Keratinocyte (primary cell): ENCODE measurements at regions not wholly inside any gene's neighbourhood (a gene's known extent, or its start where the extent isn't known, plus 50 kb on each side); places are given as distances from the start of the nearest gene placed in this dataset.

Source experiments
- DNase-seq: peaks from one replicate; pipeline ENCODE4 v3.0.0-alpha.2; 2011; ENCODE audit warnings: low read depth, missing footprints, low spot score
- FAIRE-seq: peaks from 2 replicates; lab custom pipeline; 2011; peaks lifted over from hg19 to GRCh38; lab: Jason Lieb, UNC
- H2AFZ ChIP-seq: 2 replicates; pipeline ENCODE4 v1.6.0; 2012; ENCODE audit warnings: low read length, control low read depth, inconsistent platforms; ENCODE audit not compliant: control insufficient read depth
- H3K27ac ChIP-seq: 2 replicates; pipeline ENCODE4 v1.5.1; 2011; ENCODE audit warnings: low read length; ENCODE audit not compliant: control insufficient read depth, insufficient read depth
- H3K27me3 ChIP-seq: 3 replicates; pipeline ENCODE4 v1.6.0; 2011; ENCODE audit warnings: low read length; ENCODE audit not compliant: control insufficient read depth, insufficient read depth; ENCODE audit errors: extremely low read depth
- H3K36me3 ChIP-seq, 2 experiments: 2 replicates in 1 of 2; 3 replicates in 1 of 2; pipeline ENCODE4 v1.5.1; 2011; ENCODE audit warnings: low read length in 2 of 2, mild to moderate bottlenecking in 1 of 2; ENCODE audit not compliant: control insufficient read depth in 2 of 2, insufficient read depth in 2 of 2; ENCODE audit errors: extremely low read depth in 1 of 2
- H3K4me1 ChIP-seq: 3 replicates; pipeline ENCODE4 v1.5.1; 2011; ENCODE audit warnings: low read length; ENCODE audit not compliant: control insufficient read depth, insufficient read depth; ENCODE audit errors: extremely low read depth
- H3K4me2 ChIP-seq: 3 replicates; pipeline ENCODE4 v1.6.0; 2011; ENCODE audit warnings: low read depth, low read length; ENCODE audit not compliant: control insufficient read depth, insufficient read depth; ENCODE audit errors: extremely low read depth
- H3K4me3 ChIP-seq, 3 experiments: fragments of 200-600 bp in 1 of 3; sonication (generic) in 1 of 3; 2 replicates in 2 of 3; 3 replicates in 1 of 3; pipeline ENCODE4 v1.5.1; 2011 to 2016; ENCODE audit warnings: low read length in 3 of 3, mild to moderate bottlenecking in 3 of 3, control low read depth in 2 of 3, inconsistent platforms in 1 of 3, low read depth in 1 of 3, mixed read lengths in 1 of 3, mixed run types in 1 of 3, moderate library complexity in 1 of 3; ENCODE audit not compliant: control insufficient read depth in 2 of 3, insufficient read depth in 2 of 3; ENCODE audit errors: extremely low read depth in 1 of 3
- H3K79me2 ChIP-seq: 2 replicates; pipeline ENCODE4 v1.6.0; 2012; ENCODE audit warnings: low read length; ENCODE audit not compliant: control insufficient read depth, insufficient read depth
- H3K9ac ChIP-seq: 3 replicates; pipeline ENCODE4 v1.6.0; 2011; ENCODE audit warnings: low read length; ENCODE audit not compliant: control insufficient read depth, insufficient read depth; ENCODE audit errors: extremely low read depth
- H3K9me1 ChIP-seq: 3 replicates; pipeline ENCODE4 v1.6.0; 2011; ENCODE audit warnings: low read length; ENCODE audit not compliant: control insufficient read depth, insufficient read depth; ENCODE audit errors: extremely low read depth
- H3K9me3 ChIP-seq: 2 replicates; pipeline ENCODE4 v1.5.1; 2012; ENCODE audit warnings: low read depth, low read length; ENCODE audit not compliant: control insufficient read depth
- H4K20me1 ChIP-seq: 3 replicates; pipeline ENCODE4 v1.6.0; 2011; ENCODE audit warnings: low read length; ENCODE audit not compliant: control insufficient read depth, insufficient read depth; ENCODE audit errors: extremely low read depth
- CTCF ChIP-seq, 3 experiments: IDR thresholded peaks in 1 of 3; conservative IDR thresholded peaks in 1 of 3; optimal IDR thresholded peaks in 1 of 3; 2 replicates in 2 of 3; 3 replicates in 1 of 3; pipeline versions ENCODE3 to v1.5.1; 2011; ENCODE audit warnings: low read length in 3 of 3, mild to moderate bottlenecking in 3 of 3, moderate library complexity in 2 of 3, control low read depth in 1 of 3, inconsistent platforms in 1 of 3; ENCODE audit not compliant: insufficient read depth in 2 of 3; ENCODE audit errors: extremely low read depth in 1 of 3
- EZH2 ChIP-seq: IDR thresholded peaks from one replicate; pipeline ENCODE4 v1.6.1; 2012; ENCODE audit warnings: inconsistent platforms, mild to moderate bottlenecking, low read length, moderate library complexity
- dilution Hi-C: fragments of 300-500 bp; cut with MboI; formaldehyde crosslinking; loops from one replicate; pipeline ENCODE4 v1.7.0; 2020; ENCODE audit warnings: low sequenced_read_pairs; ENCODE audit not compliant: extremely low pct_ligation_motif_present

GRCh38 chr7:25295387-25295786, 67.1 kb upstream of the NPVF start:
- Histone ChIP-seq H3K4me2 (no peak overlapping the region), H3K9me1 (no peaks in the 10 kb centered on the region), H3K4me1 (no peaks in the 10 kb centered on the region), H3K9ac (no peak overlapping the region), H3K27me3 (no peaks in the 10 kb centered on the region), H3K4me3 (no peak overlapping the region), H2AFZ (no peak overlapping the region), H3K36me3 (no peaks in the 10 kb centered on the region), H4K20me1 (no peaks in the 10 kb centered on the region), H3K27ac (no peak overlapping the region), H3K79me2 (no peaks in the 10 kb centered on the region), H3K9me3 (no peaks in the 10 kb centered on the region)
- DNase-seq (no peak), FAIRE-seq (no peak)
- dilution Hi-C loops: no loop called here
- no peak for TF ChIP-seq CTCF (optimal IDR thresholded peaks at IDR 0.05 in 1 of 3, IDR thresholded peaks at IDR 0.05 in 1 of 3, conservative IDR thresholded peaks at IDR 0.05 in 1 of 3; ENCODE audit: extremely low read depth in 1 of 3, insufficient read depth in 2 of 3, low read length in 3 of 3)
- no peak for TF ChIP-seq EZH2

- no peaks in the 10 kb centered on the region for H3K36me3 ChIP-seq
- no peaks in the 10 kb centered on the region for H3K27me3 ChIP-seq
- H3K4me2 ChIP-seq: no peak overlapping the region
- H3K4me1 ChIP-seq: no peaks in the 10 kb centered on the region
- no peak overlapping the region for H3K4me3 ChIP-seq
- no peak overlapping the region for H2AFZ ChIP-seq
- no peaks in the 10 kb centered on the region for H3K9me1 ChIP-seq
- no peak overlapping the region for H3K9ac ChIP-seq
- TF ChIP-seq EZH2: no peak
- no peak for TF ChIP-seq CTCF (optimal IDR thresholded peaks at IDR 0.05 in 1 of 3, IDR thresholded peaks at IDR 0.05 in 1 of 3, conservative IDR thresholded peaks at IDR 0.05 in 1 of 3; ENCODE audit: extremely low read depth in 1 of 3, insufficient read depth in 2 of 3, low read length in 3 of 3)
- dilution Hi-C loops: no loop called here
- FAIRE-seq: no peak
- H3K27ac ChIP-seq: no peak overlapping the region
- H3K9me3 ChIP-seq: no peaks in the 10 kb centered on the region
- no peaks in the 10 kb centered on the region for H3K79me2 ChIP-seq
- H4K20me1 ChIP-seq: no peaks in the 10 kb centered on the region
- no peak for DNase-seq
Measured at GRCh38 chr7:25296086-25296485, 67.8 kb upstream of the NPVF start.
